H9 (cell line): ENCODE measurements at regions not wholly inside any gene's neighbourhood (a gene's known extent, or its start where the extent isn't known, plus 50 kb on each side); places are given as distances from the start of the nearest gene placed in this dataset.

Source experiments
- DNase-seq: peaks from one replicate; pipeline ENCODE4 v3.0.0-alpha.2; 2017
- H2AFZ ChIP-seq: one replicate; pipeline ENCODE4 v1.6.1; 2013; ENCODE audit warnings: mild to moderate bottlenecking, low read length, control low read depth, moderate library complexity
- H2AK5ac ChIP-seq: 2 replicates; pipeline ENCODE4 v1.6.1; 2013; ENCODE audit warnings: low read length, control low read depth, mixed read lengths; ENCODE audit not compliant: insufficient read length
- H2BK120ac ChIP-seq: one replicate; pipeline ENCODE4 v1.6.1; 2013; ENCODE audit warnings: low read depth, mild to moderate bottlenecking, low read length, control low read depth, inconsistent platforms; ENCODE audit not compliant: poor library complexity, severe bottlenecking
- H2BK12ac ChIP-seq: 2 replicates; pipeline ENCODE4 v1.6.1; 2013; ENCODE audit warnings: low read length, control low read depth, mixed read lengths, low read depth; ENCODE audit not compliant: insufficient read length
- H2BK15ac ChIP-seq: 2 replicates; pipeline ENCODE4 v1.6.1; 2013; ENCODE audit warnings: low read depth, low read length, control low read depth
- H2BK20ac ChIP-seq: one replicate; pipeline ENCODE4 v1.6.1; 2013; ENCODE audit warnings: low read depth, mild to moderate bottlenecking, low read length, control low read depth, inconsistent platforms; ENCODE audit not compliant: poor library complexity, severe bottlenecking
- H2BK5ac ChIP-seq: 2 replicates; pipeline ENCODE4 v1.6.1; 2013; ENCODE audit warnings: low read length, control low read depth, mixed read lengths; ENCODE audit not compliant: insufficient read length
- H3K14ac ChIP-seq: 2 replicates; pipeline ENCODE4 v1.6.1; 2013; ENCODE audit warnings: low read length, control low read depth; ENCODE audit not compliant: insufficient read depth
- H3K18ac ChIP-seq: 2 replicates; pipeline ENCODE4 v1.6.1; 2013; ENCODE audit warnings: low read depth, mild to moderate bottlenecking, mixed read lengths, low read length, control low read depth; ENCODE audit not compliant: insufficient read length
- H3K23ac ChIP-seq: 2 replicates; pipeline ENCODE4 v1.6.1; 2013; ENCODE audit warnings: low read length, control low read depth, mixed read lengths, low read depth; ENCODE audit not compliant: insufficient read length
- H3K23me2 ChIP-seq: 2 replicates; pipeline ENCODE4 v1.6.1; 2013; ENCODE audit warnings: low read depth, mild to moderate bottlenecking, mixed read lengths, low read length, control low read depth; ENCODE audit not compliant: insufficient read length, poor library complexity, severe bottlenecking
- H3K27ac ChIP-seq: 2 replicates; pipeline ENCODE4 v1.5.1; 2013; ENCODE audit warnings: low read length, control low read depth, mixed read lengths, low read depth; ENCODE audit not compliant: insufficient read length
- H3K27me3 ChIP-seq: 2 replicates; pipeline ENCODE4 v1.6.1; 2013; ENCODE audit warnings: low read length, control low read depth, inconsistent platforms; ENCODE audit not compliant: insufficient read depth
- H3K4ac ChIP-seq: 2 replicates; pipeline ENCODE4 v1.6.1; 2013; ENCODE audit warnings: low read depth, mild to moderate bottlenecking, control low read depth, inconsistent platforms, low read length, moderate library complexity
- H3K4me1 ChIP-seq: 2 replicates; pipeline ENCODE4 v1.6.1; 2013; ENCODE audit warnings: low read length, control low read depth, inconsistent platforms; ENCODE audit not compliant: insufficient read depth
- H3K4me2 ChIP-seq: 2 replicates; pipeline ENCODE4 v1.6.1; 2013; ENCODE audit warnings: low read length, control low read depth, mixed read lengths; ENCODE audit not compliant: insufficient read length, insufficient read depth
- H3K56ac ChIP-seq: 2 replicates; pipeline ENCODE4 v1.6.1; 2013; ENCODE audit warnings: low read depth, mild to moderate bottlenecking, mixed read lengths, low read length, control low read depth; ENCODE audit not compliant: insufficient read length
- H3K79me1 ChIP-seq: 2 replicates; pipeline ENCODE4 v1.6.1; 2013; ENCODE audit warnings: low read depth, mild to moderate bottlenecking, moderate library complexity, low read length, control low read depth, inconsistent platforms; ENCODE audit not compliant: insufficient read depth, poor library complexity, severe bottlenecking
- H3K79me2 ChIP-seq: 2 replicates; pipeline ENCODE4 v1.6.1; 2013; ENCODE audit warnings: low read length, control low read depth, inconsistent platforms; ENCODE audit not compliant: insufficient read depth
- H3K9ac ChIP-seq: 2 replicates; pipeline ENCODE4 v1.6.1; 2013; ENCODE audit warnings: low read length, control low read depth, mixed read lengths; ENCODE audit not compliant: insufficient read length; ENCODE audit errors: extremely low read depth
- H3K9me3 ChIP-seq: one replicate; pipeline ENCODE4 v1.6.1; 2013; ENCODE audit warnings: low read depth, low read length, inconsistent platforms; ENCODE audit not compliant: control insufficient read depth
- H3T11ph ChIP-seq: one replicate; pipeline ENCODE4 v1.6.1; 2013; ENCODE audit warnings: mild to moderate bottlenecking, low read length, control low read depth, inconsistent platforms
- H4K20me1 ChIP-seq: one replicate; pipeline ENCODE4 v1.6.1; 2013; ENCODE audit not compliant: control insufficient read depth, insufficient read length, insufficient read depth
- H4K5ac ChIP-seq: 2 replicates; pipeline ENCODE4 v1.6.1; 2013; ENCODE audit warnings: low read depth, mild to moderate bottlenecking, mixed read lengths, low read length, control low read depth; ENCODE audit not compliant: insufficient read length
- H4K8ac ChIP-seq: replicated peaks from 2 replicates; pipeline ENCODE4 v1.6.1; 2013; ENCODE audit warnings: low read length, control low read depth, mixed read lengths, low read depth; ENCODE audit not compliant: insufficient read length
- H4K91ac ChIP-seq: 2 replicates; pipeline ENCODE4 v1.6.1; 2013; ENCODE audit warnings: low read depth, mild to moderate bottlenecking, moderate library complexity, mixed read lengths, low read length, control low read depth; ENCODE audit not compliant: insufficient read length
- H3K27ac Mint-ChIP-seq, 3 experiments: 2 replicates in 2 of 3; 3 replicates in 1 of 3; pipeline ENCODE4 v1.8.0; 2020 to 2021; ENCODE audit warnings: mixed read lengths in 3 of 3, mild to moderate bottlenecking in 1 of 3, moderate library complexity in 1 of 3
- H3K27me3 Mint-ChIP-seq: 2 replicates; pipeline ENCODE4 v1.8.0; 2021; ENCODE audit warnings: low read depth, mild to moderate bottlenecking, moderate library complexity, mixed read lengths
- H3K36me3 Mint-ChIP-seq, 3 experiments: 2 replicates in 2 of 3; 3 replicates in 1 of 3; pipeline ENCODE4 v1.8.0; 2020 to 2021; ENCODE audit warnings: low read depth in 3 of 3, mixed read lengths in 3 of 3; ENCODE audit not compliant: insufficient read depth in 1 of 3
- H3K4me1 Mint-ChIP-seq, 2 experiments: 2 replicates each; pipeline ENCODE4 v1.8.0; 2020; ENCODE audit warnings: mixed read lengths in 2 of 2
- H3K4me3 Mint-ChIP-seq, 2 experiments: 2 replicates in 1 of 2; 3 replicates in 1 of 2; pipeline ENCODE4 v1.8.0; 2020 to 2021; ENCODE audit warnings: mild to moderate bottlenecking in 2 of 2, mixed read lengths in 2 of 2, moderate library complexity in 1 of 2
- H3K9me3 Mint-ChIP-seq, 2 experiments: 2 replicates in 1 of 2; 3 replicates in 1 of 2; pipeline ENCODE4 v1.8.0; 2020; ENCODE audit warnings: mild to moderate bottlenecking in 2 of 2, mixed read lengths in 2 of 2, moderate library complexity in 1 of 2
- CTCF ChIP-seq: fragments of 200-600 bp; sonication (generic); conservative IDR thresholded peaks from 3 replicates; pipeline ENCODE4 v1.8.0; 2021; ENCODE audit warnings: antibody characterized with exemption, mild to moderate bottlenecking
- WGBS: extraction: QIAGEN DNeasy Blood & Tissue Kit; methylation state at CpG from one replicate; pipeline ENCODE4 v1.1.7; 2013; ENCODE audit warnings: missing lambda C conversion rate, low lambda C conversion rate, mixed read lengths; ENCODE audit not compliant: insufficient read length; ENCODE audit errors: extremely low coverage; 5-methylcytosine and 5-hydroxymethylcytosine counted together

GRCh38 chr10:113436851-113437250 lies 116.0 kb upstream of the HABP2 start:
- Histone ChIP-seq H2BK5ac (no peak overlapping the region), H4K5ac (no peak overlapping the region), H3K4me2 (no peak overlapping the region), H3K9me3 (no peaks in the 10 kb centered on the region), H3K79me1 (no peaks in the 10 kb centered on the region), H3K18ac (no peak overlapping the region), H3K27ac (no peak overlapping the region), H2AFZ (no peak overlapping the region), H3K23ac (no peak overlapping the region), H3K9ac (no peak overlapping the region), H2BK12ac (no peak overlapping the region), H2BK15ac (no peak overlapping the region), H3K23me2 (no peaks in the 10 kb centered on the region), H2BK120ac (no peak overlapping the region), H2BK20ac (no peak overlapping the region), H4K91ac (no peak overlapping the region), H3K4me1 (no peaks in the 10 kb centered on the region), H3T11ph (no peak overlapping the region), H3K56ac (no peak overlapping the region), H4K20me1 (peaks cover 4% of the 10 kb centered on the region), H3K27me3 (no peaks in the 10 kb centered on the region), H3K79me2 (no peaks in the 10 kb centered on the region), H3K4ac (no peak overlapping the region), H4K8ac (no peak overlapping the region), H2AK5ac (no peak overlapping the region), H3K14ac (no peak overlapping the region)
- peaks cover 25% of the 10 kb centered on the region for H3K27me3 Mint-ChIP-seq
- H3K36me3 Mint-ChIP-seq = no peaks in the 10 kb centered on the region
- H3K4me3 Mint-ChIP-seq = no peak overlapping the region
- no peaks in the 10 kb centered on the region for H3K4me1 Mint-ChIP-seq
- no peaks in the 10 kb centered on the region for H3K9me3 Mint-ChIP-seq
- no CpG with 5 or more reads among the region's 4 CpGs for WGBS
- DNase-seq = no peak
- no peak overlapping the region for H3K27ac Mint-ChIP-seq
- TF ChIP-seq CTCF = no peak
